ENCODE measurements at regions not wholly inside any gene's neighbourhood (a gene's known extent, or its start where the extent isn't known, plus 50 kb on each side); places are given as distances from the start of the nearest gene placed in this dataset.

DNA sequence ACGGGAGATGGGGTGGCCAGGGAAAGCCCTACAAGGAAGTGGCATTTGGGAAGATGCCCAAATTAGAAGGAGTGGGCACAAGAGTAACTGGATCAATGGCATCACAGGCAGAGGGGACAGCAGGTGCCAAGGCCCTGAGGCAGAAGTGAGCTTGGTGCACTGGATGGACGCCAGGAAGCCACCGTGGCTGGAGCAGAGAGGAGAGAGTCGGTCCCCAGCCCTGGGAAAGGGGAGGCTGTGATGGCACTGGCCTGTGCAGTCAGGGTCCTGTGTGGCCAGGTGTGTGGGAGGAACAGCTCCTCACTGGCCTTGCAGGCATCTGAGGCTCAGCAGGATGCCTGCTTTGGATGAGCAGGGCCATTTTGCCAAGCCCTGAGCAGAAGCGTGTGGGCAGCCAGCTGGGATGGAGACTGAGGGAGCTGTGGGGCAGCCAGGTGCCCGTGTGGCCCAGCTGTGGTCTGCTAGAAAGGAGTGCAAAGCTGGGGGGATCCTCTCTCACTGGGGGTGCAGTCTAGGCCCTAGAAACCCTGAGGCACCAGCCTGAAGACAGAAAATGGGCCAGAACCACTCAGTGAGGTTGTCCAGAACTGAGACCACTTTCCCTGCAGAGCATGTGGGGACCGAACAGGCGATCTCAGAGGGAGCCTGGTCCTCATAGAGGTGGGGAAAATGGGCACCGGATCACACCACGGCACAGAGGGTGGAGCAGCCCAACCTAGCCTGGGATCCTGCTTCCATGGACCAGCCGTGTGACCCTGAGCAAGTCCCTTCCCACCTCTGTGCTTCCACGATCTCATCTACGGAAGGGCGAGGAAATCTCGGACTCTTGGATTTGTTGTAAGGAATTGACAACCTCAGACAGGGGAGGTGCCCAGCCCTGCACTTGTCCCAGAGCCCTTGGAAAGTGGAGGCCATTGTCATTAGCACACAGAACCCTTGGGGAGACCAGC lies 78.6 kb upstream of the RTL6 start:
- TF ChIP-seq SNAI2 (CRISPR knock-in tag; IDR thresholded peaks at IDR 0.05) (no peak), TCF4 (CRISPR knock-in tag; IDR thresholded peaks at IDR 0.05; ENCODE audit: borderline replicate concordance) (no peak), ESRRG (CRISPR knock-in tag; IDR thresholded peaks at IDR 0.05) (no peak), OSR1 (CRISPR knock-in tag; IDR thresholded peaks at IDR 0.05) (no peak), BACH2 (CRISPR knock-in tag; IDR thresholded peaks at IDR 0.05; ENCODE audit: borderline replicate concordance) (no peak), PPARA (CRISPR knock-in tag; IDR thresholded peaks at IDR 0.05; ENCODE audit: borderline replicate concordance) (no peak), ZFP30 (CRISPR knock-in tag; IDR thresholded peaks at IDR 0.05) (no peak), ZNF8 (CRISPR knock-in tag; IDR thresholded peaks at IDR 0.05) (no peak)
- TF ChIP-seq, protein P1, sequence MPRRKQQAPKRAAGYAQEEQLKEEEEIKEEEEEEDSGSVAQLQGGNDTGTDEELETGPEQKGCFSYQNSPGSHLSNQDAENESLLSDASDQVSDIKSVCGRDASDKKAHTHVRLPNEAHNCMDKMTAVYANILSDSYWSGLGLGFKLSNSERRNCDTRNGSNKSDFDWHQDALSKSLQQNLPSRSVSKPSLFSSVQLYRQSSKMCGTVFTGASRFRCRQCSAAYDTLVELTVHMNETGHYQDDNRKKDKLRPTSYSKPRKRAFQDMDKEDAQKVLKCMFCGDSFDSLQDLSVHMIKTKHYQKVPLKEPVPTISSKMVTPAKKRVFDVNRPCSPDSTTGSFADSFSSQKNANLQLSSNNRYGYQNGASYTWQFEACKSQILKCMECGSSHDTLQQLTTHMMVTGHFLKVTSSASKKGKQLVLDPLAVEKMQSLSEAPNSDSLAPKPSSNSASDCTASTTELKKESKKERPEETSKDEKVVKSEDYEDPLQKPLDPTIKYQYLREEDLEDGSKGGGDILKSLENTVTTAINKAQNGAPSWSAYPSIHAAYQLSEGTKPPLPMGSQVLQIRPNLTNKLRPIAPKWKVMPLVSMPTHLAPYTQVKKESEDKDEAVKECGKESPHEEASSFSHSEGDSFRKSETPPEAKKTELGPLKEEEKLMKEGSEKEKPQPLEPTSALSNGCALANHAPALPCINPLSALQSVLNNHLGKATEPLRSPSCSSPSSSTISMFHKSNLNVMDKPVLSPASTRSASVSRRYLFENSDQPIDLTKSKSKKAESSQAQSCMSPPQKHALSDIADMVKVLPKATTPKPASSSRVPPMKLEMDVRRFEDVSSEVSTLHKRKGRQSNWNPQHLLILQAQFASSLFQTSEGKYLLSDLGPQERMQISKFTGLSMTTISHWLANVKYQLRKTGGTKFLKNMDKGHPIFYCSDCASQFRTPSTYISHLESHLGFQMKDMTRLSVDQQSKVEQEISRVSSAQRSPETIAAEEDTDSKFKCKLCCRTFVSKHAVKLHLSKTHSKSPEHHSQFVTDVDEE (CRISPR knock-in tag; IDR thresholded peaks at IDR 0.05), result no peak
- TF ChIP-seq, protein P2, sequence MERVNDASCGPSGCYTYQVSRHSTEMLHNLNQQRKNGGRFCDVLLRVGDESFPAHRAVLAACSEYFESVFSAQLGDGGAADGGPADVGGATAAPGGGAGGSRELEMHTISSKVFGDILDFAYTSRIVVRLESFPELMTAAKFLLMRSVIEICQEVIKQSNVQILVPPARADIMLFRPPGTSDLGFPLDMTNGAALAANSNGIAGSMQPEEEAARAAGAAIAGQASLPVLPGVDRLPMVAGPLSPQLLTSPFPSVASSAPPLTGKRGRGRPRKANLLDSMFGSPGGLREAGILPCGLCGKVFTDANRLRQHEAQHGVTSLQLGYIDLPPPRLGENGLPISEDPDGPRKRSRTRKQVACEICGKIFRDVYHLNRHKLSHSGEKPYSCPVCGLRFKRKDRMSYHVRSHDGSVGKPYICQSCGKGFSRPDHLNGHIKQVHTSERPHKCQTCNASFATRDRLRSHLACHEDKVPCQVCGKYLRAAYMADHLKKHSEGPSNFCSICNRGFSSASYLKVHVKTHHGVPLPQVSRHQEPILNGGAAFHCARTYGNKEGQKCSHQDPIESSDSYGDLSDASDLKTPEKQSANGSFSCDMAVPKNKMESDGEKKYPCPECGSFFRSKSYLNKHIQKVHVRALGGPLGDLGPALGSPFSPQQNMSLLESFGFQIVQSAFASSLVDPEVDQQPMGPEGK (CRISPR knock-in tag; IDR thresholded peaks at IDR 0.05; ENCODE audit: borderline replicate concordance), result no peak
- TF ChIP-seq, protein P3, sequence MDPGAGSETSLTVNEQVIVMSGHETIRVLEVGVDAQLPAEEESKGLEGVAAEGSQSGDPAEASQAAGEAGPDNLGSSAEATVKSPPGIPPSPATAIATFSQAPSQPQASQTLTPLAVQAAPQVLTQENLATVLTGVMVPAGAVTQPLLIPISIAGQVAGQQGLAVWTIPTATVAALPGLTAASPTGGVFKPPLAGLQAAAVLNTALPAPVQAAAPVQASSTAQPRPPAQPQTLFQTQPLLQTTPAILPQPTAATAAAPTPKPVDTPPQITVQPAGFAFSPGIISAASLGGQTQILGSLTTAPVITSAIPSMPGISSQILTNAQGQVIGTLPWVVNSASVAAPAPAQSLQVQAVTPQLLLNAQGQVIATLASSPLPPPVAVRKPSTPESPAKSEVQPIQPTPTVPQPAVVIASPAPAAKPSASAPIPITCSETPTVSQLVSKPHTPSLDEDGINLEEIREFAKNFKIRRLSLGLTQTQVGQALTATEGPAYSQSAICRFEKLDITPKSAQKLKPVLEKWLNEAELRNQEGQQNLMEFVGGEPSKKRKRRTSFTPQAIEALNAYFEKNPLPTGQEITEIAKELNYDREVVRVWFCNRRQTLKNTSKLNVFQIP (CRISPR knock-in tag; IDR thresholded peaks at IDR 0.05; ENCODE audit: borderline replicate concordance, low read depth), result no peak
- ATAC-seq, result no peak

DNA sequence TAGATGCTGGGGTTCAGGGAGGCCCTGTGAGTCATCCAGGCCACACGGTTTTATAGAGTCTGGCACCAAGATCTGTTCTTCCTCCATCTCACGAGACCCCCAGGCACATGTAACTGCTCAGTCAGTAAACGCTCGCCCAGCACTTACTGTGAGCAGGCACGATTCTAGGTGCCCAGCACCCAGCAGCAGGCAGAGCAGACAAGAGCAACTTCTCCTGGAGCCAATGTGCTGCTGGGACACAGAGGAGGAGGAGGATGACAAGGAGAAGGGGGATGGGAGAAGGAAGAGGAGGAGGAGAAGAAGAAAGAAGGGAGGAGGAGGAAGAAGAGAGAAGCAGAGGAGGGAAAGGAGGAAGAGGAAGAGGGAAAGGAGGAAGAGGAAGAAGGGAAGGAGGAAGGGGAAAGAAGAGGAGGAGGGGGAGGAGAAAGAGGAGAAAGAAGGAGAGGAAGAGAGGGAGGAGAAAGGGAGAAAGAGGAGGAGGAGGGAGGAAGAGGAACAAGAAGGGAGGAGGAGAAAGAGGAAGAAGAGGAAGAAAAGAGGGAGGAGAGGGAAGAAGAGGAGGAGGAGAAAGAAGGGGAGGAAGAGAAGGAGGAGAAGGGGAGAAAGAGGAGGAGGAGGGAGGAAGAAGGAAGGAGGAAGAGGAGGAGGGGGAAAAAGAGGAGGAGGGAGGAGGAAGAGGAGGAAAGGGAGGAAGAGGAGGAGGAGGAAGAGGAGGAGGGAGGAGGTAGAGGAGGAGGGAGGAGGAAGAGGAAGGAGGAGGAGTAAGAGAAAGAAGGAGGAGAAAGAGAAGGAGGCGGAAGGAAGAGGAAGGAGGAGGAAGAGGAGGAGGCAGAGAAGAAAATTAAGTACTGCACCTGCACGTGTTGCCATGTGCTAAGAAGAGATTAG lies 77.6 kb upstream of the RTL6 start:
- ATAC-seq, result peak; percentile 15; the same call in 1 of the 3 replicates
- TF ChIP-seq GLIS3 (CRISPR knock-in tag; IDR thresholded peaks at IDR 0.05) (no peak), ZC3H10 (CRISPR knock-in tag; IDR thresholded peaks at IDR 0.05) (no peak), ZNF8 (CRISPR knock-in tag; IDR thresholded peaks at IDR 0.05) (no peak), ISL1 (CRISPR knock-in tag; IDR thresholded peaks at IDR 0.05) (no peak), ZNF70 (CRISPR knock-in tag; IDR thresholded peaks at IDR 0.05) (no peak), ZFP30 (CRISPR knock-in tag; IDR thresholded peaks at IDR 0.05) (no peak), OSR1 (CRISPR knock-in tag; IDR thresholded peaks at IDR 0.05) (no peak), RARB (CRISPR knock-in tag; IDR thresholded peaks at IDR 0.05) (no peak)
- TF ChIP-seq, protein P4, sequence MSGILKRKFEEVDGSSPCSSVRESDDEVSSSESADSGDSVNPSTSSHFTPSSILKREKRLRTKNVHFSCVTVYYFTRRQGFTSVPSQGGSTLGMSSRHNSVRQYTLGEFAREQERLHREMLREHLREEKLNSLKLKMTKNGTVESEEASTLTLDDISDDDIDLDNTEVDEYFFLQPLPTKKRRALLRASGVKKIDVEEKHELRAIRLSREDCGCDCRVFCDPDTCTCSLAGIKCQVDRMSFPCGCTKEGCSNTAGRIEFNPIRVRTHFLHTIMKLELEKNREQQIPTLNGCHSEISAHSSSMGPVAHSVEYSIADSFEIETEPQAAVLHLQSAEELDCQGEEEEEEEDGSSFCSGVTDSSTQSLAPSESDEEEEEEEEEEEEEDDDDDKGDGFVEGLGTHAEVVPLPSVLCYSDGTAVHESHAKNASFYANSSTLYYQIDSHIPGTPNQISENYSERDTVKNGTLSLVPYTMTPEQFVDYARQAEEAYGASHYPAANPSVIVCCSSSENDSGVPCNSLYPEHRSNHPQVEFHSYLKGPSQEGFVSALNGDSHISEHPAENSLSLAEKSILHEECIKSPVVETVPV (CRISPR knock-in tag; IDR thresholded peaks at IDR 0.05), result no peak

DNA sequence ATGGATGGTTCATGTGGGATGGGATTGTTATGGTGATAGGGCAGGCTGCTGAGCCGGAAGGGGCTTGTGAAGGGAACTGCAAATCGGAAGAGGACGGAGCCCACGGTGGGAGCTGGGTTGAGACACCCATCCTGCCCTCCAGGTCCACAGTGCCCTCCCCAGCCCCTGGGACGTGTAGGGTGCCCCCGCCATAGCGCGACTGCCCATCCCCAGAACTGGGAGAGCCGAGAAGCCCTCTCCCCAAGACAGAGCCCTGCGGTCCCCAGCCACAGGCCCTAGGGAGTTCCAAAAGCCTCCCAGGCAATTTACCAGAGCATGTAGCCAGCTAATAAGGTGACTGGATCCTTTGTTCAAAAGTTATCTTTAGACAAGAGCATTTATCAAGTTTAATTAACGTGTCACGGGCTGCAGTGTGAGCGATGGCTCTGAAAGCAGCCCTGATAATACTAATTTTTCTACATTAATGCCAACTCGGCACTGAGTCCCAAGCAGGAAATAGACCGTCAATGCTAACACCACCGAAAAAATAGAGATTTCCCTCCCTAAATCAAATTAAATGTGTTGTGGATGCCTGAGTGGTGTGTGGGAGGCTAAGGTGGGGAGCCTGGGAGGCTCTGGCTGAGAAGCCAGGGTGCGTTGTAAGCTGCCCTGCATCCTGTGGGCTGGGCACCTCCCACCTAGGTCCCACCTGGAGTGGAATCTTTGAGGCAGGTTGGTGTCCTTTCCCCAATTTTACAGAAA lies 76.8 kb upstream of the RTL6 start:
- ATAC-seq, result peak; percentile 12; the same call in 2 of the 3 replicates
- no peak for TF ChIP-seq ISL1 (CRISPR knock-in tag; IDR thresholded peaks at IDR 0.05)
- no peak for TF ChIP-seq ZNF70 (CRISPR knock-in tag; IDR thresholded peaks at IDR 0.05)
- no peak for TF ChIP-seq PPARA (CRISPR knock-in tag; IDR thresholded peaks at IDR 0.05; ENCODE audit: borderline replicate concordance)
- TF ChIP-seq, protein P5, sequence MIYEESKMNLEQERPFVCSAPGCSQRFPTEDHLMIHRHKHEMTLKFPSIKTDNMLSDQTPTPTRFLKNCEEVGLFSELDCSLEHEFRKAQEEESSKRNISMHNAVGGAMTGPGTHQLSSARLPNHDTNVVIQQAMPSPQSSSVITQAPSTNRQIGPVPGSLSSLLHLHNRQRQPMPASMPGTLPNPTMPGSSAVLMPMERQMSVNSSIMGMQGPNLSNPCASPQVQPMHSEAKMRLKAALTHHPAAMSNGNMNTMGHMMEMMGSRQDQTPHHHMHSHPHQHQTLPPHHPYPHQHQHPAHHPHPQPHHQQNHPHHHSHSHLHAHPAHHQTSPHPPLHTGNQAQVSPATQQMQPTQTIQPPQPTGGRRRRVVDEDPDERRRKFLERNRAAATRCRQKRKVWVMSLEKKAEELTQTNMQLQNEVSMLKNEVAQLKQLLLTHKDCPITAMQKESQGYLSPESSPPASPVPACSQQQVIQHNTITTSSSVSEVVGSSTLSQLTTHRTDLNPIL (CRISPR knock-in tag; IDR thresholded peaks at IDR 0.05; ENCODE audit: low read depth), result no peak
- TF ChIP-seq ESRRG (CRISPR knock-in tag; IDR thresholded peaks at IDR 0.05), result no peak
- TF ChIP-seq ZNF8 (CRISPR knock-in tag; IDR thresholded peaks at IDR 0.05), result no peak
- no peak for TF ChIP-seq ARNTL (CRISPR knock-in tag; IDR thresholded peaks at IDR 0.05; ENCODE audit: borderline replicate concordance, low read depth)
- TF ChIP-seq, protein P2 (CRISPR knock-in tag; IDR thresholded peaks at IDR 0.05; ENCODE audit: borderline replicate concordance), result no peak
- TF ChIP-seq, protein P3 (CRISPR knock-in tag; IDR thresholded peaks at IDR 0.05; ENCODE audit: borderline replicate concordance, low read depth), result no peak
- TF ChIP-seq SNAI2 (CRISPR knock-in tag; IDR thresholded peaks at IDR 0.05), result no peak
- TF ChIP-seq ZFP30 (CRISPR knock-in tag; IDR thresholded peaks at IDR 0.05), result no peak
- TF ChIP-seq TOX (CRISPR knock-in tag; IDR thresholded peaks at IDR 0.05; ENCODE audit: borderline replicate concordance), result no peak
